ENCODE measurements at regions not wholly inside any gene's neighbourhood (a gene's known extent, or its start where the extent isn't known, plus 50 kb on each side); places are given as distances from the start of the nearest gene placed in this dataset.
A peak's percentile ranks its signal among the peaks of the same experiment; 100 is the strongest.

GRCh38 chr1:185559684-185560331, 174.4 kb upstream of the HMCN1 start:
- WGBS, 2 donors, result 52 to 59% methylated on average over 3 of the region's 3 CpGs
- peak; percentile 21 to 51 (median 41) for TF ChIP-seq CTCF (IDR thresholded peaks at IDR 0.05)
- no peak for TF ChIP-seq POLR2A (IDR thresholded peaks at IDR 0.05)
- intact Hi-C loops (cut with DNase I), result no loop called here
- Histone ChIP-seq H3K4me1 (peaks cover 9% of the 10 kb centered on the region), H3K27me3 (no peaks in the 10 kb centered on the region), H3K4me3 (no peak overlapping the region), H3K27ac (peak overlapping the region in 2 of 4 donors; percentile 21 to 36), H3K9me3 (no peaks in the 10 kb centered on the region), H3K36me3 (replicated peaks in 1 of 2; ENCODE audit: insufficient read depth in 1 of 2, low read depth in 2 of 2) (no peaks in the 10 kb centered on the region)
- ATAC-seq (peak; percentile 87), DNase-seq (peak; percentile 41 to 71 (median 51))

- TF ChIP-seq CTCF (IDR thresholded peaks at IDR 0.05), result no peak
- TF ChIP-seq POLR2A (IDR thresholded peaks at IDR 0.05), result no peak
- Histone ChIP-seq H3K4me1 (peaks cover 9% of the 10 kb centered on the region), H3K36me3 (replicated peaks in 1 of 2; ENCODE audit: insufficient read depth in 1 of 2, low read depth in 2 of 2) (no peaks in the 10 kb centered on the region), H3K27me3 (no peaks in the 10 kb centered on the region), H3K4me3 (no peak overlapping the region), H3K27ac (peak overlapping the region in 2 of 4 donors; percentile 21 to 36), H3K9me3 (no peaks in the 10 kb centered on the region)
- intact Hi-C loops (cut with DNase I), result no loop called here
- 65 to 79% methylated on average over 1 of the region's 1 CpG for WGBS, 2 donors
- DNase-seq, result no peak
- ATAC-seq, result no peak
Measured at GRCh38 chr1:185559151-185559550, 175.0 kb upstream of the HMCN1 start.

GRCh38 chr1:185556561-185556960, 177.6 kb upstream of the HMCN1 start:
- intact Hi-C loops (cut with DNase I), result no loop called here
- no peak for DNase-seq
- H3K36me3 ChIP-seq (replicated peaks in 1 of 2; ENCODE audit: insufficient read depth in 1 of 2, low read depth in 2 of 2), result no peaks in the 10 kb centered on the region
- H3K27me3 ChIP-seq, result no peaks in the 10 kb centered on the region
- no peak for ATAC-seq
- H3K27ac ChIP-seq, result no peak overlapping the region
- TF ChIP-seq CTCF (IDR thresholded peaks at IDR 0.05) (no peak), POLR2A (IDR thresholded peaks at IDR 0.05) (no peak)
- WGBS, 2 donors, result 47 to 50% methylated on average over 1 of the region's 1 CpG
- H3K4me3 ChIP-seq, result no peak overlapping the region
- peaks cover 9% of the 10 kb centered on the region for H3K4me1 ChIP-seq
- H3K9me3 ChIP-seq, result no peaks in the 10 kb centered on the region

- Histone ChIP-seq H3K4me3 (no peak overlapping the region), H3K27ac (no peak overlapping the region), H3K9me3 (no peaks in the 10 kb centered on the region), H3K4me1 (peaks cover 14% of the 10 kb centered on the region), H3K27me3 (no peaks in the 10 kb centered on the region), H3K36me3 (replicated peaks in 1 of 2; ENCODE audit: insufficient read depth in 1 of 2, low read depth in 2 of 2) (no peaks in the 10 kb centered on the region)
- ATAC-seq (no peak), DNase-seq (no peak)
- intact Hi-C loops (cut with DNase I), result no loop called here
- TF ChIP-seq CTCF (IDR thresholded peaks at IDR 0.05), result no peak
- TF ChIP-seq POLR2A (IDR thresholded peaks at IDR 0.05), result no peak
Measured at GRCh38 chr1:185555743-185556142, 178.4 kb upstream of the HMCN1 start.

- no peaks in the 10 kb centered on the region for H3K27me3 ChIP-seq
- H3K4me1 ChIP-seq, result peaks cover 8% of the 10 kb centered on the region
- intact Hi-C loops (cut with DNase I), result no loop called here
- H3K36me3 ChIP-seq (replicated peaks in 1 of 2; ENCODE audit: insufficient read depth in 1 of 2, low read depth in 2 of 2), result no peaks in the 10 kb centered on the region
- peak; percentile 63 for ATAC-seq
- WGBS, 2 donors, result 28 to 49% methylated on average over 2 of the region's 2 CpGs
- DNase-seq, result peak; percentile 35 to 59 (median 50)
- no peak overlapping the region for H3K27ac ChIP-seq
- H3K4me3 ChIP-seq, result no peak overlapping the region
- TF ChIP-seq CTCF (IDR thresholded peaks at IDR 0.05) (no peak), POLR2A (IDR thresholded peaks at IDR 0.05) (no peak)
- no peaks in the 10 kb centered on the region for H3K9me3 ChIP-seq
Measured at GRCh38 chr1:185551008-185551407, 183.2 kb upstream of the HMCN1 start.
